IMR-90 (cell line): ENCODE measurements at regions not wholly inside any gene's neighbourhood (a gene's known extent, or its start where the extent isn't known, plus 50 kb on each side); places are given as distances from the start of the nearest gene placed in this dataset.

Source experiments
- ATAC-seq: fragments of 200-7000 bp; cut with Tn5 transposase; 2 replicates; pipeline ENCODE4 v1.9.1; 2020; ENCODE audit warnings: low read depth, mild to moderate bottlenecking, moderate library complexity
- BruUV-seq: library from RNA; stranded (reverse); fragments of 400-500 nt; replicated peaks from 2 replicates; lab custom pipeline; 2021; lab: Mats Ljungman, UMichigan
- CTCF ChIA-PET: fragments of 300-600 bp; formaldehyde crosslinking; extraction: SDS; loops from one replicate; lab custom pipeline; 2021; ENCODE audit warnings: antibody characterized with exemption; lab: Yijun Ruan, JAX
- POLR2A ChIA-PET: fragments of 300-600 bp; sonication (Branson Sonifier 250); formaldehyde crosslinking; loops from one replicate; lab custom pipeline; 2022; ENCODE audit warnings: antibody characterized with exemption; ENCODE audit not compliant: unreplicated experiment; lab: Charles Lee
- DNase-seq: peaks from one replicate; pipeline ENCODE4 v3.0.0; 2013
- H2AFZ ChIP-seq: replicated peaks from 2 replicates; pipeline ENCODE3; 2013; ENCODE audit warnings: low read length, mild to moderate bottlenecking; ENCODE audit not compliant: poor library complexity
- H2AK5ac ChIP-seq: 2 replicates; pipeline ENCODE4 v1.6.1; 2013; ENCODE audit warnings: low read depth, low read length, inconsistent platforms
- H2AK9ac ChIP-seq: replicated peaks from 2 replicates; pipeline ENCODE3; 2013; ENCODE audit warnings: mild to moderate bottlenecking, low read depth, low read length, moderate library complexity; ENCODE audit not compliant: poor library complexity
- H2BK120ac ChIP-seq: 2 replicates; pipeline ENCODE4 v1.6.1; 2013; ENCODE audit warnings: low read depth, low read length, inconsistent platforms
- H2BK15ac ChIP-seq: 3 replicates; pipeline ENCODE4 v1.6.1; 2013; ENCODE audit warnings: low read depth, low read length, inconsistent platforms
- H2BK20ac ChIP-seq: 2 replicates; pipeline ENCODE4 v1.6.1; 2013; ENCODE audit warnings: low read depth, mild to moderate bottlenecking, inconsistent platforms, low read length, moderate library complexity
- H2BK5ac ChIP-seq: 2 replicates; pipeline ENCODE4 v1.6.1; 2013; ENCODE audit warnings: mild to moderate bottlenecking, low read depth, low read length, inconsistent platforms; ENCODE audit not compliant: poor library complexity, severe bottlenecking
- H3K14ac ChIP-seq: replicated peaks from 2 replicates; pipeline ENCODE4 v1.6.1; 2013; ENCODE audit warnings: low read depth, low read length, inconsistent platforms
- H3K18ac ChIP-seq: 2 replicates; pipeline ENCODE4 v1.6.1; 2013; ENCODE audit warnings: low read depth, low read length, control low read depth
- H3K23ac ChIP-seq: 2 replicates; pipeline ENCODE4 v1.6.1; 2013; ENCODE audit warnings: low read depth, low read length, inconsistent platforms
- H3K27ac ChIP-seq: 2 replicates; pipeline ENCODE4 v1.5.1; 2013; ENCODE audit warnings: mild to moderate bottlenecking, control low read depth, low read length; ENCODE audit not compliant: insufficient read depth
- H3K27me3 ChIP-seq: 2 replicates; pipeline ENCODE4 v1.6.1; 2013; ENCODE audit warnings: low read length; ENCODE audit not compliant: control insufficient read depth, insufficient read depth
- H3K36me3 ChIP-seq: 2 replicates; pipeline ENCODE4 v1.6.1; 2013; ENCODE audit warnings: low read length, mixed read lengths; ENCODE audit not compliant: control insufficient read depth, insufficient read depth
- H3K4ac ChIP-seq: 2 replicates; pipeline ENCODE4 v1.6.1; 2013; ENCODE audit warnings: low read depth, low read length, inconsistent platforms
- H3K4me1 ChIP-seq: 2 replicates; pipeline ENCODE4 v1.6.1; 2013; ENCODE audit warnings: low read length, mixed read lengths; ENCODE audit not compliant: control insufficient read depth, insufficient read depth
- H3K4me2 ChIP-seq: 2 replicates; pipeline ENCODE4 v1.6.1; 2013; ENCODE audit warnings: low read depth, mild to moderate bottlenecking, control low read depth, low read length, moderate library complexity
- H3K4me3 ChIP-seq: 2 replicates; pipeline ENCODE4 v1.5.1; 2013; ENCODE audit warnings: low read depth, mild to moderate bottlenecking, control low read depth, low read length, moderate library complexity; ENCODE audit not compliant: insufficient read depth
- H3K56ac ChIP-seq: 2 replicates; pipeline ENCODE4 v1.6.1; 2013; ENCODE audit warnings: low read length, inconsistent platforms; ENCODE audit not compliant: insufficient read depth; ENCODE audit errors: extremely low read depth
- H3K79me1 ChIP-seq, 2 experiments: 2 replicates each; pipeline ENCODE4 v1.6.1; 2013; ENCODE audit warnings: low read length in 2 of 2, inconsistent platforms in 1 of 2, low read depth in 1 of 2
- H3K9ac ChIP-seq: 2 replicates; pipeline ENCODE4 v1.6.1; 2013; ENCODE audit warnings: low read depth, low read length, control low read depth
- H3K9me1 ChIP-seq: 2 replicates; pipeline ENCODE4 v1.6.1; 2013; ENCODE audit warnings: low read length, inconsistent platforms; ENCODE audit not compliant: insufficient read depth
- H3K9me3 ChIP-seq: 2 replicates; pipeline ENCODE4 v1.6.1; 2013; ENCODE audit warnings: low read length; ENCODE audit not compliant: control insufficient read depth, insufficient read depth
- H4K20me1 ChIP-seq: 2 replicates; pipeline ENCODE4 v1.6.1; 2013; ENCODE audit warnings: low read length, inconsistent platforms; ENCODE audit not compliant: insufficient read depth
- H4K5ac ChIP-seq: 2 replicates; pipeline ENCODE4 v1.6.1; 2013; ENCODE audit warnings: mild to moderate bottlenecking, low read depth, low read length, control low read depth
- H4K8ac ChIP-seq, 2 experiments: 2 replicates each; pipeline ENCODE4 v1.6.1; 2013; ENCODE audit warnings: low read depth in 2 of 2, low read length in 2 of 2, control low read depth in 1 of 2, inconsistent platforms in 1 of 2
- H4K91ac ChIP-seq: 2 replicates; pipeline ENCODE4 v1.6.1; 2013; ENCODE audit warnings: low read depth, low read length, inconsistent platforms; ENCODE audit not compliant: insufficient read depth
- MXI1 ChIP-seq: IDR thresholded peaks from 2 replicates; pipeline ENCODE4 v1.6.1; 2012; ENCODE audit warnings: low read depth, mild to moderate bottlenecking, low read length, moderate library complexity, borderline replicate concordance
- RAD21 ChIP-seq: IDR thresholded peaks from 2 replicates; pipeline ENCODE4 v1.6.1; 2012; ENCODE audit warnings: low read length, improper control_type of control experiment
- WGBS, 2 experiments: methylation state at CpG; one replicate each; pipeline versions ENCODE4 v1.1.5 to v1.1.7; 2013; ENCODE audit warnings: missing lambda C conversion rate in 2 of 2; ENCODE audit not compliant: insufficient read length in 1 of 2; ENCODE audit errors: extremely low coverage in 2 of 2; 5-methylcytosine and 5-hydroxymethylcytosine counted together
- dilution Hi-C: fragments of 300-500 bp; cut with HindIII; formaldehyde crosslinking; loops from one replicate; pipeline ENCODE4 v1.14.3; 2018; ENCODE audit warnings: low sequenced_read_pairs; ENCODE audit not compliant: unreplicated experiment
- in situ Hi-C: fragments of 300-500 bp; cut with MboI; formaldehyde crosslinking; loops from 3 replicates; pipeline ENCODE4 v1.14.3; 2019; ENCODE audit warnings: low sequenced_read_pairs, inconsistent platforms, mixed read lengths
- intact Hi-C: fragments of 100-400 bp; cut with micrococcal nuclease; formaldehyde crosslinking; loops from 2 replicates; pipeline ENCODE4 v1.10.0; 2022

- H4K8ac ChIP-seq, result no peak overlapping the region
- no peak overlapping the region for H3K14ac ChIP-seq
- DNase-seq (no peak), ATAC-seq (no peak)
- no peak overlapping the region for H3K23ac ChIP-seq
- TF ChIP-seq RAD21 (no peak), MXI1 (no peak)
- in situ Hi-C loops (no loop called here), intact Hi-C loops (no loop called here), dilution Hi-C loops (no loop called here)
- H4K20me1 ChIP-seq, result no peaks in the 10 kb centered on the region
- H2AK5ac ChIP-seq, result no peak overlapping the region
- no peak overlapping the region for H3K27ac ChIP-seq
- no peaks in the 10 kb centered on the region for H3K9me3 ChIP-seq
- H3K18ac ChIP-seq, result no peak overlapping the region
- H3K4ac ChIP-seq, result no peak overlapping the region
- WGBS, 2 experiments, result no CpG with 5 or more reads among the region's 3 CpGs
- no peak overlapping the region for H4K91ac ChIP-seq
- no peak overlapping the region for H2BK15ac ChIP-seq
- no peak overlapping the region for H3K4me2 ChIP-seq
- ChIA-PET POLR2A (no interaction called here), CTCF (no interaction called here)
- H4K5ac ChIP-seq, result no peak overlapping the region
- H2BK5ac ChIP-seq, result no peak overlapping the region
- H2BK20ac ChIP-seq, result no peak overlapping the region
- H3K56ac ChIP-seq, result no peak overlapping the region
- H2BK120ac ChIP-seq, result no peak overlapping the region
- H2AFZ ChIP-seq, result no peak overlapping the region
- no peaks in the 10 kb centered on the region for H3K36me3 ChIP-seq
- H3K9ac ChIP-seq, result no peak overlapping the region
- no peaks in the 10 kb centered on the region for H3K9me1 ChIP-seq
- H3K4me1 ChIP-seq, result no peaks in the 10 kb centered on the region
- H2AK9ac ChIP-seq, result no peak overlapping the region
- BruUV-seq, result no TSS peak
- no peak overlapping the region for H3K4me3 ChIP-seq
- H3K79me1 ChIP-seq, result no peaks in the 10 kb centered on the region
- H3K27me3 ChIP-seq, result no peaks in the 10 kb centered on the region
Measured at GRCh38 chr2:193810533-193810932, 1615.8 kb upstream of the TMEFF2 start.
